ENCODE measurements at regions not wholly inside any gene's neighbourhood (a gene's known extent, or its start where the extent isn't known, plus 50 kb on each side); places are given as distances from the start of the nearest gene placed in this dataset.

DNA sequence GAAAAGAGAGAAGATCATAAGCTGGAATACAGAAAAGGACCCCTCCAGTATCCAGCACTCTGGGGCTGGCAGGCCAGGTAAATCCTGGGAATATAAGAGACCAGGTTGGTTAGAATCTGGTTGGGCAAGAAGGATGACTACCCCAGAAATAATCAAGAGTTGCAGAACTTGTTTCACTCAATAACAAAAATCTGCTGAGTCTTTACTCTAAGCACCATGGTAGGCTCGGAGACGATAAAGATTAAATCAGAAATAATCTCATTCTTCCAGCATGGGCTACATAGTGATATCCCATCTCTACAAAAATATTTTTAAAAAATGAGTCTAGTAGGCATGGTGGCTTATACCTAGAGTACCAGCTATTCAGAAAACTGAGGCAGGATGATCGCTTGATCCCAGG lies 138.0 kb upstream of the KCNJ16 start:
- no peak overlapping the region for H3K27ac ChIP-seq (ENCODE audit: extremely low read depth, low read depth, low read length)
- ChIA-PET CTCF (ENCODE audit: low intra/inter-chr PET ratio) (no interaction called here), POLR2A (no interaction called here)
- H4K20me1 ChIP-seq (replicated peaks; ENCODE audit: control insufficient read depth, insufficient read depth, low read length), result no peaks in the 10 kb centered on the region
- 3% methylated on average over 3 of the region's 3 CpGs for WGBS (ENCODE audit: insufficient coverage, low coverage, missing lambda C conversion rate)
- BruUV-seq (replicated peaks), result no TSS peak
- H2AFZ ChIP-seq (ENCODE audit: low read depth, low read length), result no peak overlapping the region
- H3K79me2 ChIP-seq (ENCODE audit: control insufficient read depth, insufficient read depth, low read length), result no peaks in the 10 kb centered on the region
- in situ Hi-C loops (cut with MboI) (no loop called here), intact Hi-C loops (cut with micrococcal nuclease) (no loop called here)
- no peaks in the 10 kb centered on the region for H3K36me3 ChIP-seq (ENCODE audit: control insufficient read depth, insufficient read depth, low read length)
- DNase-seq (ENCODE audit: extremely low read depth in 1 of 4, low spot score in 3 of 4) (no peak), FAIRE-seq (no peak), ATAC-seq (no peak)
- H3K9me3 ChIP-seq (replicated peaks; ENCODE audit: control insufficient read depth, insufficient read depth, low read depth, low read length), result no peaks in the 10 kb centered on the region
- no peak overlapping the region for H3K4me2 ChIP-seq (ENCODE audit: insufficient read depth, low read length)
- no peaks in the 10 kb centered on the region for H3K9me1 ChIP-seq (ENCODE audit: control insufficient read depth, insufficient read depth, low read length)
- no peak overlapping the region for H3K4me3 ChIP-seq
- TF ChIP-seq, protein P1, sequence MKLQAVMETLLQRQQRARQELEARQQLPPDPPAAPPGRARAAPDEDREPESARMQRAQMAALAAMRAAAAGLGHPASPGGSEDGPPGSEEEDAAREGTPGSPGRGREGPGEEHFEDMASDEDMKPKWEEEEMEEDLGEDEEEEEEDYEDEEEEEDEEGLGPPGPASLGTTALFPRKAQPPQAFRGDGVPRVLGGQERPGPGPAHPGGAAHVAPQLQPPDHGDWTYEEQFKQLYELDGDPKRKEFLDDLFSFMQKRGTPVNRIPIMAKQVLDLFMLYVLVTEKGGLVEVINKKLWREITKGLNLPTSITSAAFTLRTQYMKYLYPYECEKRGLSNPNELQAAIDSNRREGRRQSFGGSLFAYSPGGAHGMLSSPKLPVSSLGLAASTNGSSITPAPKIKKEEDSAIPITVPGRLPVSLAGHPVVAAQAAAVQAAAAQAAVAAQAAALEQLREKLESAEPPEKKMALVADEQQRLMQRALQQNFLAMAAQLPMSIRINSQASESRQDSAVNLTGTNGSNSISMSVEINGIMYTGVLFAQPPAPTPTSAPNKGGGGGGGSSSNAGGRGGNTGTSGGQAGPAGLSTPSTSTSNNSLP (IDR thresholded peaks at IDR 0.05; ENCODE audit: borderline replicate concordance, low read depth, low read length), result no peak
- TF ChIP-seq PTRF (tag; IDR thresholded peaks at IDR 0.05) (no peak), EGR1 (conservative IDR thresholded peaks at IDR 0.05) (no peak), ZBTB17 (CRISPR knock-in tag; IDR thresholded peaks at IDR 0.05) (no peak), FOSL1 (tag; conservative IDR thresholded peaks at IDR 0.05) (no peak), ARID2 (IDR thresholded peaks at IDR 0.05) (no peak), FOXA3 (CRISPR knock-in tag; conservative IDR thresholded peaks at IDR 0.05 in 1 of 2, IDR thresholded peaks at IDR 0.05 in 1 of 2) (no peak), ZNF431 (CRISPR knock-in tag; IDR thresholded peaks at IDR 0.05) (no peak), TBP (optimal IDR thresholded peaks at IDR 0.05; ENCODE audit: low read depth, low read length) (no peak), ZNF408 (CRISPR knock-in tag; IDR thresholded peaks at IDR 0.05; ENCODE audit: low read depth) (no peak), CHD1 (IDR thresholded peaks at IDR 0.05; ENCODE audit: low read length) (no peak), FOS (IDR thresholded peaks at IDR 0.05; ENCODE audit: extremely low read depth, insufficient read length) (no peak)
- TF ChIP-seq, protein P2, sequence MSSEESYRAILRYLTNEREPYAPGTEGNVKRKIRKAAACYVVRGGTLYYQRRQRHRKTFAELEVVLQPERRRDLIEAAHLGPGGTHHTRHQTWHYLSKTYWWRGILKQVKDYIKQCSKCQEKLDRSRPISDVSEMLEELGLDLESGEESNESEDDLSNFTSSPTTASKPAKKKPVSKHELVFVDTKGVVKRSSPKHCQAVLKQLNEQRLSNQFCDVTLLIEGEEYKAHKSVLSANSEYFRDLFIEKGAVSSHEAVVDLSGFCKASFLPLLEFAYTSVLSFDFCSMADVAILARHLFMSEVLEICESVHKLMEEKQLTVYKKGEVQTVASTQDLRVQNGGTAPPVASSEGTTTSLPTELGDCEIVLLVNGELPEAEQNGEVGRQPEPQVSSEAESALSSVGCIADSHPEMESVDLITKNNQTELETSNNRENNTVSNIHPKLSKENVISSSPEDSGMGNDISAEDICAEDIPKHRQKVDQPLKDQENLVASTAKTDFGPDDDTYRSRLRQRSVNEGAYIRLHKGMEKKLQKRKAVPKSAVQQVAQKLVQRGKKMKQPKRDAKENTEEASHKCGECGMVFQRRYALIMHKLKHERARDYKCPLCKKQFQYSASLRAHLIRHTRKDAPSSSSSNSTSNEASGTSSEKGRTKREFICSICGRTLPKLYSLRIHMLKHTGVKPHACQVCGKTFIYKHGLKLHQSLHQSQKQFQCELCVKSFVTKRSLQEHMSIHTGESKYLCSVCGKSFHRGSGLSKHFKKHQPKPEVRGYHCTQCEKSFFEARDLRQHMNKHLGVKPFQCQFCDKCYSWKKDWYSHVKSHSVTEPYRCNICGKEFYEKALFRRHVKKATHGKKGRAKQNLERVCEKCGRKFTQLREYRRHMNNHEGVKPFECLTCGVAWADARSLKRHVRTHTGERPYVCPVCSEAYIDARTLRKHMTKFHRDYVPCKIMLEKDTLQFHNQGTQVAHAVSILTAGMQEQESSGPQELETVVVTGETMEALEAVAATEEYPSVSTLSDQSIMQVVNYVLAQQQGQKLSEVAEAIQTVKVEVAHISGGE (CRISPR knock-in tag; IDR thresholded peaks at IDR 0.05), result no peak
- TF ChIP-seq, protein P3, sequence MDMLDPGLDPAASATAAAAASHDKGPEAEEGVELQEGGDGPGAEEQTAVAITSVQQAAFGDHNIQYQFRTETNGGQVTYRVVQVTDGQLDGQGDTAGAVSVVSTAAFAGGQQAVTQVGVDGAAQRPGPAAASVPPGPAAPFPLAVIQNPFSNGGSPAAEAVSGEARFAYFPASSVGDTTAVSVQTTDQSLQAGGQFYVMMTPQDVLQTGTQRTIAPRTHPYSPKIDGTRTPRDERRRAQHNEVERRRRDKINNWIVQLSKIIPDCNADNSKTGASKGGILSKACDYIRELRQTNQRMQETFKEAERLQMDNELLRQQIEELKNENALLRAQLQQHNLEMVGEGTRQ (CRISPR knock-in tag; IDR thresholded peaks at IDR 0.05), result no peak
- H3K9ac ChIP-seq (ENCODE audit: insufficient read depth in 1 of 2, low read depth in 2 of 2, low read length in 2 of 2), result no peak overlapping the region
- no peaks in the 10 kb centered on the region for H3K4me1 ChIP-seq (replicated peaks in 1 of 2; ENCODE audit: control insufficient read depth in 2 of 2, insufficient read depth in 2 of 2, low read length in 2 of 2)
- H3K27me3 ChIP-seq (ENCODE audit: control insufficient read depth in 2 of 2, insufficient read depth in 2 of 2, low read length in 2 of 2), result no peaks in the 10 kb centered on the region

Data from K562 (cell line).